ENCODE measurements at regions not wholly inside any gene's neighbourhood (a gene's known extent, or its start where the extent isn't known, plus 50 kb on each side); places are given as distances from the start of the nearest gene placed in this dataset.

GRCh38 chr21:35648512-35648911 lies 411.8 kb downstream of the SETD4 start:
- DNase-seq (ENCODE audit: low spot score): no peak
- Mint-ChIP-seq H3K36me3 (ENCODE audit: low read depth) (no peaks in the 10 kb centered on the region), H3K9me3 (ENCODE audit: low read depth) (no peaks in the 10 kb centered on the region), H3K27me3 (ENCODE audit: low read depth) (peaks cover 3% of the 10 kb centered on the region), H3K4me3 (ENCODE audit: unreplicated experiment) (no peak overlapping the region), H3K4me1 (ENCODE audit: low read depth) (peaks cover 12% of the 10 kb centered on the region), H3K27ac (ENCODE audit: unreplicated experiment) (no peak overlapping the region)
- peak; percentile 11 for TF ChIP-seq CTCF (IDR thresholded peaks at IDR 0.05)

- H3K4me3 Mint-ChIP-seq (ENCODE audit: unreplicated experiment): no peak overlapping the region
- H3K4me1 Mint-ChIP-seq (ENCODE audit: low read depth): peaks cover 21% of the 10 kb centered on the region
- TF ChIP-seq CTCF (IDR thresholded peaks at IDR 0.05): no peak
Measured at GRCh38 chr21:35646606-35647005, 413.7 kb downstream of the SETD4 start.

GRCh38 chr21:35645991-35646390 lies 414.3 kb downstream of the SETD4 start:
- Mint-ChIP-seq H3K4me1 (ENCODE audit: low read depth) (peaks cover 26% of the 10 kb centered on the region), H3K27me3 (ENCODE audit: low read depth) (no peaks in the 10 kb centered on the region), H3K4me3 (ENCODE audit: unreplicated experiment) (no peak overlapping the region), H3K9me3 (ENCODE audit: low read depth) (no peaks in the 10 kb centered on the region), H3K27ac (ENCODE audit: unreplicated experiment) (no peak overlapping the region), H3K36me3 (ENCODE audit: low read depth) (no peaks in the 10 kb centered on the region)
- no peak for DNase-seq (ENCODE audit: low spot score)
- TF ChIP-seq CTCF (IDR thresholded peaks at IDR 0.05): no peak

More at GRCh38 chr21:35646606-35647005, 413.7 kb downstream of the SETD4 start:
- Mint-ChIP-seq H3K36me3 (ENCODE audit: low read depth) (no peaks in the 10 kb centered on the region), H3K27me3 (ENCODE audit: low read depth) (peaks cover 3% of the 10 kb centered on the region), H3K9me3 (ENCODE audit: low read depth) (no peaks in the 10 kb centered on the region), H3K27ac (ENCODE audit: unreplicated experiment) (no peak overlapping the region)
- DNase-seq (ENCODE audit: low spot score): no peak

- TF ChIP-seq CTCF (IDR thresholded peaks at IDR 0.05): no peak
- Mint-ChIP-seq H3K4me3 (ENCODE audit: unreplicated experiment) (no peak overlapping the region), H3K9me3 (ENCODE audit: low read depth) (no peaks in the 10 kb centered on the region), H3K27me3 (ENCODE audit: low read depth) (no peaks in the 10 kb centered on the region), H3K4me1 (ENCODE audit: low read depth) (peaks cover 32% of the 10 kb centered on the region), H3K27ac (ENCODE audit: unreplicated experiment) (no peak overlapping the region), H3K36me3 (ENCODE audit: low read depth) (no peaks in the 10 kb centered on the region)
- DNase-seq (ENCODE audit: low spot score): no peak
Measured at GRCh38 chr21:35644523-35644922, 415.8 kb downstream of the SETD4 start.

GRCh38 chr21:35643176-35643575 lies 417.1 kb downstream of the SETD4 start:
- TF ChIP-seq CTCF (IDR thresholded peaks at IDR 0.05): no peak
- Mint-ChIP-seq H3K27ac (ENCODE audit: unreplicated experiment) (no peak overlapping the region), H3K4me1 (ENCODE audit: low read depth) (peaks cover 26% of the 10 kb centered on the region), H3K4me3 (ENCODE audit: unreplicated experiment) (no peak overlapping the region), H3K9me3 (ENCODE audit: low read depth) (no peaks in the 10 kb centered on the region), H3K36me3 (ENCODE audit: low read depth) (no peaks in the 10 kb centered on the region), H3K27me3 (ENCODE audit: low read depth) (no peaks in the 10 kb centered on the region)
- no peak for DNase-seq (ENCODE audit: low spot score)
